H9 (cell line): ENCODE measurements at regions not wholly inside any gene's neighbourhood (a gene's known extent, or its start where the extent isn't known, plus 50 kb on each side); places are given as distances from the start of the nearest gene placed in this dataset.
A peak's percentile ranks its signal among the peaks of the same experiment; 100 is the strongest.

ENCODE experiments used
- DNase-seq: peaks from one replicate; pipeline ENCODE4 v3.0.0-alpha.2; 2017
- H2AFZ ChIP-seq: one replicate; pipeline ENCODE4 v1.6.1; 2013; ENCODE audit warnings: mild to moderate bottlenecking, low read length, control low read depth, moderate library complexity
- H2AK5ac ChIP-seq: 2 replicates; pipeline ENCODE4 v1.6.1; 2013; ENCODE audit warnings: low read length, control low read depth, mixed read lengths; ENCODE audit not compliant: insufficient read length
- H2BK120ac ChIP-seq: one replicate; pipeline ENCODE4 v1.6.1; 2013; ENCODE audit warnings: low read depth, mild to moderate bottlenecking, low read length, control low read depth, inconsistent platforms; ENCODE audit not compliant: poor library complexity, severe bottlenecking
- H2BK12ac ChIP-seq: 2 replicates; pipeline ENCODE4 v1.6.1; 2013; ENCODE audit warnings: low read length, control low read depth, mixed read lengths, low read depth; ENCODE audit not compliant: insufficient read length
- H2BK15ac ChIP-seq: 2 replicates; pipeline ENCODE4 v1.6.1; 2013; ENCODE audit warnings: low read depth, low read length, control low read depth
- H2BK20ac ChIP-seq: one replicate; pipeline ENCODE4 v1.6.1; 2013; ENCODE audit warnings: low read depth, mild to moderate bottlenecking, low read length, control low read depth, inconsistent platforms; ENCODE audit not compliant: poor library complexity, severe bottlenecking
- H2BK5ac ChIP-seq: 2 replicates; pipeline ENCODE4 v1.6.1; 2013; ENCODE audit warnings: low read length, control low read depth, mixed read lengths; ENCODE audit not compliant: insufficient read length
- H3K14ac ChIP-seq: 2 replicates; pipeline ENCODE4 v1.6.1; 2013; ENCODE audit warnings: low read length, control low read depth; ENCODE audit not compliant: insufficient read depth
- H3K18ac ChIP-seq: 2 replicates; pipeline ENCODE4 v1.6.1; 2013; ENCODE audit warnings: low read depth, mild to moderate bottlenecking, mixed read lengths, low read length, control low read depth; ENCODE audit not compliant: insufficient read length
- H3K23ac ChIP-seq: 2 replicates; pipeline ENCODE4 v1.6.1; 2013; ENCODE audit warnings: low read length, control low read depth, mixed read lengths, low read depth; ENCODE audit not compliant: insufficient read length
- H3K23me2 ChIP-seq: 2 replicates; pipeline ENCODE4 v1.6.1; 2013; ENCODE audit warnings: low read depth, mild to moderate bottlenecking, mixed read lengths, low read length, control low read depth; ENCODE audit not compliant: insufficient read length, poor library complexity, severe bottlenecking
- H3K27ac ChIP-seq: 2 replicates; pipeline ENCODE4 v1.5.1; 2013; ENCODE audit warnings: low read length, control low read depth, mixed read lengths, low read depth; ENCODE audit not compliant: insufficient read length
- H3K27me3 ChIP-seq: 2 replicates; pipeline ENCODE4 v1.6.1; 2013; ENCODE audit warnings: low read length, control low read depth, inconsistent platforms; ENCODE audit not compliant: insufficient read depth
- H3K4ac ChIP-seq: 2 replicates; pipeline ENCODE4 v1.6.1; 2013; ENCODE audit warnings: low read depth, mild to moderate bottlenecking, control low read depth, inconsistent platforms, low read length, moderate library complexity
- H3K4me1 ChIP-seq: 2 replicates; pipeline ENCODE4 v1.6.1; 2013; ENCODE audit warnings: low read length, control low read depth, inconsistent platforms; ENCODE audit not compliant: insufficient read depth
- H3K4me2 ChIP-seq: 2 replicates; pipeline ENCODE4 v1.6.1; 2013; ENCODE audit warnings: low read length, control low read depth, mixed read lengths; ENCODE audit not compliant: insufficient read length, insufficient read depth
- H3K56ac ChIP-seq: 2 replicates; pipeline ENCODE4 v1.6.1; 2013; ENCODE audit warnings: low read depth, mild to moderate bottlenecking, mixed read lengths, low read length, control low read depth; ENCODE audit not compliant: insufficient read length
- H3K79me1 ChIP-seq: 2 replicates; pipeline ENCODE4 v1.6.1; 2013; ENCODE audit warnings: low read depth, mild to moderate bottlenecking, moderate library complexity, low read length, control low read depth, inconsistent platforms; ENCODE audit not compliant: insufficient read depth, poor library complexity, severe bottlenecking
- H3K79me2 ChIP-seq: 2 replicates; pipeline ENCODE4 v1.6.1; 2013; ENCODE audit warnings: low read length, control low read depth, inconsistent platforms; ENCODE audit not compliant: insufficient read depth
- H3K9ac ChIP-seq: 2 replicates; pipeline ENCODE4 v1.6.1; 2013; ENCODE audit warnings: low read length, control low read depth, mixed read lengths; ENCODE audit not compliant: insufficient read length; ENCODE audit errors: extremely low read depth
- H3K9me3 ChIP-seq: one replicate; pipeline ENCODE4 v1.6.1; 2013; ENCODE audit warnings: low read depth, low read length, inconsistent platforms; ENCODE audit not compliant: control insufficient read depth
- H3T11ph ChIP-seq: one replicate; pipeline ENCODE4 v1.6.1; 2013; ENCODE audit warnings: mild to moderate bottlenecking, low read length, control low read depth, inconsistent platforms
- H4K20me1 ChIP-seq: one replicate; pipeline ENCODE4 v1.6.1; 2013; ENCODE audit not compliant: control insufficient read depth, insufficient read length, insufficient read depth
- H4K5ac ChIP-seq: 2 replicates; pipeline ENCODE4 v1.6.1; 2013; ENCODE audit warnings: low read depth, mild to moderate bottlenecking, mixed read lengths, low read length, control low read depth; ENCODE audit not compliant: insufficient read length
- H4K8ac ChIP-seq: replicated peaks from 2 replicates; pipeline ENCODE4 v1.6.1; 2013; ENCODE audit warnings: low read length, control low read depth, mixed read lengths, low read depth; ENCODE audit not compliant: insufficient read length
- H4K91ac ChIP-seq: 2 replicates; pipeline ENCODE4 v1.6.1; 2013; ENCODE audit warnings: low read depth, mild to moderate bottlenecking, moderate library complexity, mixed read lengths, low read length, control low read depth; ENCODE audit not compliant: insufficient read length
- H3K27ac Mint-ChIP-seq, 3 experiments: 2 replicates in 2 of 3; 3 replicates in 1 of 3; pipeline ENCODE4 v1.8.0; 2020 to 2021; ENCODE audit warnings: mixed read lengths in 3 of 3, mild to moderate bottlenecking in 1 of 3, moderate library complexity in 1 of 3
- H3K27me3 Mint-ChIP-seq: 2 replicates; pipeline ENCODE4 v1.8.0; 2021; ENCODE audit warnings: low read depth, mild to moderate bottlenecking, moderate library complexity, mixed read lengths
- H3K36me3 Mint-ChIP-seq, 3 experiments: 2 replicates in 2 of 3; 3 replicates in 1 of 3; pipeline ENCODE4 v1.8.0; 2020 to 2021; ENCODE audit warnings: low read depth in 3 of 3, mixed read lengths in 3 of 3; ENCODE audit not compliant: insufficient read depth in 1 of 3
- H3K4me1 Mint-ChIP-seq, 2 experiments: 2 replicates each; pipeline ENCODE4 v1.8.0; 2020; ENCODE audit warnings: mixed read lengths in 2 of 2
- H3K4me3 Mint-ChIP-seq, 2 experiments: 2 replicates in 1 of 2; 3 replicates in 1 of 2; pipeline ENCODE4 v1.8.0; 2020 to 2021; ENCODE audit warnings: mild to moderate bottlenecking in 2 of 2, mixed read lengths in 2 of 2, moderate library complexity in 1 of 2
- H3K9me3 Mint-ChIP-seq, 2 experiments: 2 replicates in 1 of 2; 3 replicates in 1 of 2; pipeline ENCODE4 v1.8.0; 2020; ENCODE audit warnings: mild to moderate bottlenecking in 2 of 2, mixed read lengths in 2 of 2, moderate library complexity in 1 of 2
- CTCF ChIP-seq: fragments of 200-600 bp; sonication (generic); conservative IDR thresholded peaks from 3 replicates; pipeline ENCODE4 v1.8.0; 2021; ENCODE audit warnings: antibody characterized with exemption, mild to moderate bottlenecking
- WGBS: extraction: QIAGEN DNeasy Blood & Tissue Kit; methylation state at CpG from one replicate; pipeline ENCODE4 v1.1.7; 2013; ENCODE audit warnings: missing lambda C conversion rate, low lambda C conversion rate, mixed read lengths; ENCODE audit not compliant: insufficient read length; ENCODE audit errors: extremely low coverage; 5-methylcytosine and 5-hydroxymethylcytosine counted together

DNA sequence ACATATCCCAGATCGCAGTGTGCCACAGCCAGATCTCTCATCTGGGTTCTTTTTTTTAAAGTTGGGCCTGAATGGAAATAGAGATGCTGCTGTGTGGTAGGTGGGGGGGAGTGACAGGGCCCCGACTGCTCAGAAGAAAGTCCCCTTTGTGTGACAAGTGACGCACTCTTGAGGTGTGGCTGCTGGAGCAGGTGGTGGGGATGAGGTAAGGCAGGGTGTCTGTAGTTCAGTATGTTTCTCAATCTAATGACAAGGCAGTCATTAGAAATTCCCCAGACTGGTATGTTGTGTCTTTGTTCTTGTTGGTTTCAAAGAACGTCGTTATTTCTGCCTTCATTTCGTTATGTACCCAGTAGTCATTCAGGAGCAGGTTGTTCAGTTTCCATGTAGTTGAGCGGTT lies 128.8 kb upstream of the TACR1 start:
- Histone ChIP-seq H3K9me3 (no peaks in the 10 kb centered on the region), H3K4me1 (no peaks in the 10 kb centered on the region), H3K18ac (no peak overlapping the region), H3K79me2 (no peaks in the 10 kb centered on the region), H4K91ac (no peak overlapping the region), H2BK12ac (no peak overlapping the region), H4K8ac (no peak overlapping the region), H3K23me2 (no peaks in the 10 kb centered on the region), H3K56ac (no peak overlapping the region), H2AK5ac (no peak overlapping the region), H2AFZ (no peak overlapping the region), H3K23ac (no peak overlapping the region), H3K4ac (no peak overlapping the region), H2BK5ac (no peak overlapping the region), H3T11ph (no peak overlapping the region), H2BK20ac (no peak overlapping the region), H3K79me1 (no peaks in the 10 kb centered on the region), H3K4me2 (no peak overlapping the region), H3K27me3 (no peaks in the 10 kb centered on the region), H4K20me1 (no peaks in the 10 kb centered on the region), H3K27ac (no peak overlapping the region), H3K14ac (no peak overlapping the region), H2BK15ac (no peak overlapping the region), H4K5ac (no peak overlapping the region), H3K9ac (no peak overlapping the region), H2BK120ac (no peak overlapping the region)
- TF ChIP-seq CTCF, result no peak
- Mint-ChIP-seq H3K27me3 (peaks cover 2% of the 10 kb centered on the region; the same call in 1 of the 2 replicates), H3K4me1 (peaks cover 12 to 16% of the 10 kb centered on the region in 2 experiments), H3K36me3 (no peaks in the 10 kb centered on the region; a peak in 1 of 7 replicates), H3K9me3 (peaks cover 0 to 3% of the 10 kb centered on the region in 2 experiments; a peak in 2 of 5 replicates), H3K27ac (peak overlapping the region in 1 of 3 experiments; percentile 75; a peak in 1 of 7 replicates), H3K4me3 (no peak overlapping the region)
- no CpG with 5 or more reads among the region's 7 CpGs for WGBS
- no peak for DNase-seq
